HepG2 (cell line): ENCODE measurements at regions not wholly inside any gene's neighbourhood (a gene's known extent, or its start where the extent isn't known, plus 50 kb on each side); places are given as distances from the start of the nearest gene placed in this dataset.

ENCODE experiments used
- ATF1 ChIP-seq: IDR thresholded peaks from 2 replicates; pipeline ENCODE4 v1.6.1; 2016; ENCODE audit warnings: mild to moderate bottlenecking, control low read depth
- EP300 ChIP-seq, 3 experiments: sonication (generic) in 1 of 3; formaldehyde crosslinking in 1 of 3; IDR thresholded peaks; 2 replicates each; pipeline versions ENCODE4 v1.5.1 to v1.6.1; 2011 to 2020; ENCODE audit warnings: low read depth in 2 of 3, low read length in 2 of 3, borderline replicate concordance in 1 of 3, improper control_type of control experiment in 1 of 3, mild to moderate bottlenecking in 1 of 3, missing genetic modification reagents in 1 of 3, moderate library complexity in 1 of 3
- FOXJ3 ChIP-seq: sonication (generic); formaldehyde crosslinking; IDR thresholded peaks from 2 replicates; pipeline ENCODE4 v1.4.0; 2020; ENCODE audit warnings: missing genetic modification reagents, mild to moderate bottlenecking, borderline replicate concordance
- HCFC1 ChIP-seq: fragments of 150-350 bp; IDR thresholded peaks from 2 replicates; pipeline ENCODE4 v1.6.1; 2014; ENCODE audit warnings: low read depth, low read length
- PAWR ChIP-seq: sonication (generic); formaldehyde crosslinking; IDR thresholded peaks from 2 replicates; pipeline ENCODE4 v1.4.0; 2020; ENCODE audit warnings: missing genetic modification reagents, mild to moderate bottlenecking, borderline replicate concordance
- PRDM4 ChIP-seq: sonication (generic); formaldehyde crosslinking; IDR thresholded peaks from 2 replicates; pipeline ENCODE4 v1.9.0; 2021; ENCODE audit warnings: missing genetic modification reagents, borderline replicate concordance
- SMYD3 ChIP-seq: sonication (generic); formaldehyde crosslinking; IDR thresholded peaks from 2 replicates; pipeline ENCODE4 v1.8.1; 2023; ENCODE audit warnings: mild to moderate bottlenecking, missing genetic modification reagents
- TSC22D2 ChIP-seq: sonication (generic); formaldehyde crosslinking; IDR thresholded peaks from 2 replicates; pipeline ENCODE4 v1.5.1; 2020; ENCODE audit warnings: missing genetic modification reagents, mild to moderate bottlenecking, borderline replicate concordance
- ZHX2 ChIP-seq, 2 experiments: sonication (generic) in 1 of 2; formaldehyde crosslinking in 1 of 2; IDR thresholded peaks; 2 replicates each; pipeline versions ENCODE4 v1.6.1 to v1.9.0; 2014 to 2022; ENCODE audit warnings: antibody characterized with exemption in 1 of 2, borderline replicate concordance in 1 of 2, inconsistent platforms in 1 of 2, low read depth in 1 of 2, missing genetic modification reagents in 1 of 2
- ZMYM3 ChIP-seq: sonication (generic); formaldehyde crosslinking; IDR thresholded peaks from 2 replicates; pipeline ENCODE4 v1.5.1; 2020; ENCODE audit warnings: mild to moderate bottlenecking, missing genetic modification reagents
- ZNF264 ChIP-seq: sonication (generic); formaldehyde crosslinking; IDR thresholded peaks from 2 replicates; pipeline ENCODE4 v1.4.0; 2020; ENCODE audit warnings: missing genetic modification reagents
- ZNF335 ChIP-seq: sonication (generic); formaldehyde crosslinking; IDR thresholded peaks from 2 replicates; pipeline ENCODE4 v1.4.0; 2020; ENCODE audit warnings: missing genetic modification reagents
- ZNF441 ChIP-seq: sonication (generic); formaldehyde crosslinking; IDR thresholded peaks from 2 replicates; pipeline ENCODE4 v1.7.0; 2021; ENCODE audit warnings: missing genetic modification reagents, borderline replicate concordance
- ZNF891 ChIP-seq: sonication (generic); formaldehyde crosslinking; IDR thresholded peaks from 2 replicates; pipeline ENCODE4 v1.5.0; 2020; ENCODE audit warnings: mild to moderate bottlenecking, missing genetic modification reagents
- TF ChIP-seq, protein P1 (sequence below): sonication (generic); formaldehyde crosslinking; IDR thresholded peaks from 2 replicates; pipeline ENCODE4 v1.8.0; 2022; ENCODE audit warnings: mild to moderate bottlenecking, missing genetic modification reagents
- TF ChIP-seq, protein P2 (sequence below): sonication (generic); formaldehyde crosslinking; IDR thresholded peaks from 2 replicates; pipeline ENCODE4 v1.9.0; 2022; ENCODE audit warnings: missing genetic modification reagents, mild to moderate bottlenecking, borderline replicate concordance

- 0 out of 2 replicates have a peak, but pooled peaks have one; percentile 23 for TF ChIP-seq ZNF264 (CRISPR knock-in tag)
- TF ChIP-seq HCFC1 = no peak
- peak; percentile 38; the same call in 1 of the 2 replicates for TF ChIP-seq FOXJ3 (CRISPR knock-in tag)
- no peak for TF ChIP-seq ZMYM3 (CRISPR knock-in tag)
- TF ChIP-seq PAWR (CRISPR knock-in tag) = peak; percentile 79; the same call in 1 of the 2 replicates
- peak in 1 of 2 experiments; percentile 40; a peak in 1 of 4 replicates for TF ChIP-seq EP300 (IDR thresholded peaks at IDR 0.05; ENCODE audit: low read depth in 2 of 2, low read length in 2 of 2)
- TF ChIP-seq EP300 (CRISPR knock-in tag; IDR thresholded peaks at IDR 0.05; ENCODE audit: borderline replicate concordance) = 0 out of 2 replicates have a peak, but pooled peaks have one; percentile 42
- TF ChIP-seq ATF1 = no peak
- TF ChIP-seq, protein P1, sequence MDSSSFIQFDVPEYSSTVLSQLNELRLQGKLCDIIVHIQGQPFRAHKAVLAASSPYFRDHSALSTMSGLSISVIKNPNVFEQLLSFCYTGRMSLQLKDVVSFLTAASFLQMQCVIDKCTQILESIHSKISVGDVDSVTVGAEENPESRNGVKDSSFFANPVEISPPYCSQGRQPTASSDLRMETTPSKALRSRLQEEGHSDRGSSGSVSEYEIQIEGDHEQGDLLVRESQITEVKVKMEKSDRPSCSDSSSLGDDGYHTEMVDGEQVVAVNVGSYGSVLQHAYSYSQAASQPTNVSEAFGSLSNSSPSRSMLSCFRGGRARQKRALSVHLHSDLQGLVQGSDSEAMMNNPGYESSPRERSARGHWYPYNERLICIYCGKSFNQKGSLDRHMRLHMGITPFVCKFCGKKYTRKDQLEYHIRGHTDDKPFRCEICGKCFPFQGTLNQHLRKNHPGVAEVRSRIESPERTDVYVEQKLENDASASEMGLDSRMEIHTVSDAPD (CRISPR knock-in tag) = peak; percentile 54; the same call in 1 of the 2 replicates
- TF ChIP-seq, protein P2, sequence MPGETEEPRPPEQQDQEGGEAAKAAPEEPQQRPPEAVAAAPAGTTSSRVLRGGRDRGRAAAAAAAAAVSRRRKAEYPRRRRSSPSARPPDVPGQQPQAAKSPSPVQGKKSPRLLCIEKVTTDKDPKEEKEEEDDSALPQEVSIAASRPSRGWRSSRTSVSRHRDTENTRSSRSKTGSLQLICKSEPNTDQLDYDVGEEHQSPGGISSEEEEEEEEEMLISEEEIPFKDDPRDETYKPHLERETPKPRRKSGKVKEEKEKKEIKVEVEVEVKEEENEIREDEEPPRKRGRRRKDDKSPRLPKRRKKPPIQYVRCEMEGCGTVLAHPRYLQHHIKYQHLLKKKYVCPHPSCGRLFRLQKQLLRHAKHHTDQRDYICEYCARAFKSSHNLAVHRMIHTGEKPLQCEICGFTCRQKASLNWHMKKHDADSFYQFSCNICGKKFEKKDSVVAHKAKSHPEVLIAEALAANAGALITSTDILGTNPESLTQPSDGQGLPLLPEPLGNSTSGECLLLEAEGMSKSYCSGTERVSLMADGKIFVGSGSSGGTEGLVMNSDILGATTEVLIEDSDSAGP (CRISPR knock-in tag) = peak; percentile 83
- no peak for TF ChIP-seq ZNF335
- TF ChIP-seq ZHX2 (IDR thresholded peaks at IDR 0.05; ENCODE audit: low read depth) = no peak
- TF ChIP-seq ZHX2 (CRISPR knock-in tag; IDR thresholded peaks at IDR 0.05; ENCODE audit: borderline replicate concordance) = no peak
- TF ChIP-seq PRDM4 (CRISPR knock-in tag) = no peak
- peak; percentile 15; the same call in 1 of the 2 replicates for TF ChIP-seq ZNF441
- TF ChIP-seq TSC22D2 (CRISPR knock-in tag) = no peak
- no peak for TF ChIP-seq SMYD3 (CRISPR knock-in tag)
- TF ChIP-seq ZNF891 = no peak
These were observed 247.8 kb upstream of the SIX2 start (continued) for GRCh38 chr2:45256867-45257641.
